GM21515 (cell line): ENCODE measurements at regions not wholly inside any gene's neighbourhood (a gene's known extent, or its start where the extent isn't known, plus 50 kb on each side); places are given as distances from the start of the nearest gene placed in this dataset.

Experiments
- ATAC-seq: cut with Tn5 transposase; IDR thresholded peaks from one replicate; pipeline ENCODE4 v1.9.1; 2021; ENCODE audit not compliant: unreplicated experiment

- no peak for ATAC-seq
These were observed 432.6 kb upstream of the MMADHC start for GRCh38 chr2:150020221-150020620.

- no peak for ATAC-seq
These were observed 431.5 kb upstream of the MMADHC start for GRCh38 chr2:150019063-150019462.

GRCh38 chr2:150012986-150013385, 425.4 kb upstream of the MMADHC start:
- no peak for ATAC-seq

- ATAC-seq, result no peak
These were observed 423.7 kb upstream of the MMADHC start for GRCh38 chr2:150011161-150011730.

- no peak for ATAC-seq
These were observed 421.3 kb upstream of the MMADHC start for GRCh38 chr2:150008901-150009300.

- ATAC-seq, result no peak
These were observed 420.3 kb upstream of the MMADHC start for GRCh38 chr2:150007815-150008430.

- no peak for ATAC-seq
These were observed 419.0 kb upstream of the MMADHC start for GRCh38 chr2:150006591-150006990.

- no peak for ATAC-seq
These were observed 416.0 kb upstream of the MMADHC start for GRCh38 chr2:150003544-150003943.

GRCh38 chr2:150001788-150002187, 414.2 kb upstream of the MMADHC start:
- no peak for ATAC-seq

- ATAC-seq, result no peak
These were observed 409.3 kb upstream of the MMADHC start for GRCh38 chr2:149996901-149997300.

GRCh38 chr2:149994057-149994728, 406.6 kb upstream of the MMADHC start:
- no peak for ATAC-seq

- no peak for ATAC-seq
These were observed 405.7 kb upstream of the MMADHC start for GRCh38 chr2:149993316-149993715.

GRCh38 chr2:149991576-149991975, 404.0 kb upstream of the MMADHC start:
- no peak for ATAC-seq

- ATAC-seq, result no peak
These were observed 403.4 kb upstream of the MMADHC start for GRCh38 chr2:149990965-149991364.

GRCh38 chr2:149989447-149990063, 402.0 kb upstream of the MMADHC start:
- ATAC-seq, result no peak

- ATAC-seq, result no peak
These were observed 400.8 kb upstream of the MMADHC start for GRCh38 chr2:149988361-149988760.

GRCh38 chr2:149986861-149987260, 399.3 kb upstream of the MMADHC start:
- no peak for ATAC-seq

- ATAC-seq, result no peak
These were observed 396.7 kb upstream of the MMADHC start for GRCh38 chr2:149984311-149984710.

GRCh38 chr2:149972066-149972465, 384.5 kb upstream of the MMADHC start:
- ATAC-seq, result no peak

GRCh38 chr2:149954981-149955600, 367.5 kb upstream of the MMADHC start:
- ATAC-seq, result no peak

- ATAC-seq, result no peak
These were observed 366.1 kb upstream of the MMADHC start for GRCh38 chr2:149953627-149954026.

GRCh38 chr2:149931486-149931885, 343.9 kb upstream of the MMADHC start:
- ATAC-seq, result no peak
